GM23338 (cell line): ENCODE measurements at regions not wholly inside any gene's neighbourhood (a gene's known extent, or its start where the extent isn't known, plus 50 kb on each side); places are given as distances from the start of the nearest gene placed in this dataset.

ENCODE experiments used
- ATAC-seq: fragments of 200-7000 bp; cut with Tn5 transposase; 3 replicates; pipeline ENCODE4 v1.9.1; 2020
- DNase-seq: peaks from one replicate; pipeline ENCODE4 v3.0.0-alpha.2; 2015; ENCODE audit warnings: low spot score
- H2AFZ ChIP-seq: fragments of 200-600 bp; sonication (generic); 2 replicates; pipeline ENCODE4 v1.8.0; 2016; ENCODE audit warnings: antibody characterized with exemption, mild to moderate bottlenecking, moderate library complexity
- H3F3A ChIP-seq: fragments of 200-600 bp; sonication (generic); replicated peaks from 2 replicates; pipeline ENCODE4 v1.8.0; 2017; ENCODE audit warnings: antibody characterized with exemption, mixed run types, low read depth
- H3K27ac ChIP-seq: fragments of 200-600 bp; sonication (generic); 2 replicates; pipeline ENCODE4 v1.6.1; 2016; ENCODE audit warnings: low read depth
- H3K27me3 ChIP-seq: fragments of 200-600 bp; sonication (generic); 2 replicates; pipeline ENCODE4 v1.8.0; 2016; ENCODE audit warnings: mild to moderate bottlenecking, mixed run types, moderate library complexity; ENCODE audit not compliant: insufficient read depth
- H3K36me3 ChIP-seq: fragments of 200-600 bp; sonication (generic); 2 replicates; pipeline ENCODE4 v1.8.0; 2016; ENCODE audit warnings: mild to moderate bottlenecking; ENCODE audit not compliant: insufficient read depth
- H3K4me1 ChIP-seq: fragments of 200-600 bp; sonication (generic); 2 replicates; pipeline ENCODE4 v1.8.0; 2016; ENCODE audit warnings: mild to moderate bottlenecking, moderate library complexity; ENCODE audit not compliant: insufficient read depth
- H3K4me2 ChIP-seq: fragments of 200-600 bp; sonication (generic); 2 replicates; pipeline ENCODE4 v1.7.1; 2017; ENCODE audit warnings: mixed run types
- H3K4me3 ChIP-seq: fragments of 200-600 bp; sonication (generic); 2 replicates; pipeline ENCODE4 v1.6.1; 2016; ENCODE audit warnings: mixed run types
- H3K79me2 ChIP-seq: fragments of 200-600 bp; sonication (generic); replicated peaks from 2 replicates; pipeline ENCODE4 v1.8.0; 2017; ENCODE audit warnings: mild to moderate bottlenecking; ENCODE audit not compliant: insufficient read depth
- H3K9me2 ChIP-seq: fragments of 200-600 bp; sonication (generic); 2 replicates; pipeline ENCODE4 v1.8.0; 2017; ENCODE audit not compliant: insufficient read depth
- H4K20me1 ChIP-seq: fragments of 200-600 bp; sonication (generic); replicated peaks from 2 replicates; pipeline ENCODE4 v1.8.0; 2017; ENCODE audit warnings: mild to moderate bottlenecking; ENCODE audit not compliant: insufficient read depth
- H3K27ac Mint-ChIP-seq: 2 replicates; pipeline ENCODE4 v1.8.0; 2020; ENCODE audit warnings: inconsistent platforms, mild to moderate bottlenecking, moderate library complexity, mixed read lengths
- H3K27me3 Mint-ChIP-seq: 3 replicates; pipeline ENCODE4 v1.8.0; 2022; ENCODE audit warnings: low read depth, mild to moderate bottlenecking, moderate library complexity, mixed read lengths, inconsistent platforms; ENCODE audit not compliant: insufficient read depth, poor library complexity
- H3K36me3 Mint-ChIP-seq: 3 replicates; pipeline ENCODE4 v1.8.0; 2021; ENCODE audit warnings: low read depth, mild to moderate bottlenecking, inconsistent platforms, moderate library complexity, mixed read lengths
- H3K4me1 Mint-ChIP-seq: 3 replicates; pipeline ENCODE4 v1.8.0; 2020; ENCODE audit warnings: mild to moderate bottlenecking, inconsistent platforms, mixed read lengths
- H3K4me3 Mint-ChIP-seq: 3 replicates; pipeline ENCODE4 v1.8.0; 2021; ENCODE audit warnings: moderate library complexity, mild to moderate bottlenecking, inconsistent platforms, mixed read lengths
- H3K9me3 Mint-ChIP-seq: 3 replicates; pipeline ENCODE4 v1.8.0; 2020; ENCODE audit warnings: moderate library complexity, mild to moderate bottlenecking, inconsistent platforms, mixed read lengths
- CTCF ChIP-seq, 2 experiments: fragments of 200-600 bp in 1 of 2; sonication (generic) in 1 of 2; conservative IDR thresholded peaks; 2 replicates each; pipeline versions ENCODE4 v1.5.1 to v1.6.1; 2016 to 2017; ENCODE audit warnings: antibody characterized with exemption in 2 of 2, low read depth in 2 of 2, mild to moderate bottlenecking in 2 of 2, moderate library complexity in 1 of 2
- ETS1 ChIP-seq: IDR thresholded peaks from 2 replicates; pipeline ENCODE4 v1.6.1; 2016; ENCODE audit warnings: antibody characterized with exemption
- EZH2 ChIP-seq: fragments of 200-600 bp; sonication (generic); IDR thresholded peaks from one replicate; pipeline ENCODE4 v1.8.0; 2017; ENCODE audit warnings: antibody characterized with exemption, mild to moderate bottlenecking, low read depth; ENCODE audit not compliant: unreplicated experiment
- JUNB ChIP-seq: IDR thresholded peaks from one replicate; pipeline ENCODE4 v1.6.1; 2016; ENCODE audit warnings: antibody characterized with exemption; ENCODE audit not compliant: unreplicated experiment
- NANOG ChIP-seq: IDR thresholded peaks from 2 replicates; pipeline ENCODE4 v1.6.1; 2016; ENCODE audit warnings: antibody characterized with exemption, borderline replicate concordance
- POLR2AphosphoS5 ChIP-seq: IDR thresholded peaks from 2 replicates; pipeline ENCODE4 v1.6.1; 2016; ENCODE audit warnings: antibody characterized with exemption, low read depth
- REST ChIP-seq: IDR thresholded peaks from one replicate; pipeline ENCODE4 v1.6.1; 2018; ENCODE audit warnings: antibody characterized with exemption; ENCODE audit not compliant: unreplicated experiment
- ZNF331 ChIP-seq: fragments of 250-450 bp; sonication (Bioruptor Pico); IDR thresholded peaks from 2 replicates; pipeline ENCODE4 v1.5.0; 2020; ENCODE audit warnings: low read depth, mild to moderate bottlenecking, moderate library complexity
- ZNF462 ChIP-seq: fragments of 250-450 bp; sonication (Bioruptor Pico); IDR thresholded peaks from 2 replicates; pipeline ENCODE4 v1.5.0; 2020; ENCODE audit warnings: mild to moderate bottlenecking, moderate library complexity

- no peak for TF ChIP-seq CTCF (conservative IDR thresholded peaks at IDR 0.05; ENCODE audit: low read depth in 2 of 2)
- no peak for TF ChIP-seq JUNB
- TF ChIP-seq POLR2AphosphoS5 = no peak
- TF ChIP-seq EZH2 = no peak
- TF ChIP-seq ZNF331 (CRISPR knock-in tag) = no peak
These were observed 665.0 kb downstream of the OTOL1 start (continued) for GRCh38 chr3:162161595-162161994.

GRCh38 chr3:162165346-162165745 is 668.7 kb downstream of the OTOL1 start:
- no peaks in the 10 kb centered on the region for H3K9me3 Mint-ChIP-seq
- TF ChIP-seq REST (no peak), ZNF462 (CRISPR knock-in tag) (no peak), ETS1 (no peak), NANOG (no peak)
- no peak overlapping the region for H3K4me3 Mint-ChIP-seq
- H3F3A ChIP-seq = no peaks in the 10 kb centered on the region
- H3K36me3 Mint-ChIP-seq = no peaks in the 10 kb centered on the region
- no peaks in the 10 kb centered on the region for H3K79me2 ChIP-seq
- no peak for ATAC-seq
- H3K4me2 ChIP-seq = no peak overlapping the region
- DNase-seq = no peak
- H3K4me3 ChIP-seq = no peak overlapping the region
- no peaks in the 10 kb centered on the region for H3K4me1 Mint-ChIP-seq
- no peaks in the 10 kb centered on the region for H3K27me3 Mint-ChIP-seq
- no peaks in the 10 kb centered on the region for H4K20me1 ChIP-seq
- peak overlapping the region; percentile 14; the same call in 1 of the 2 replicates for H2AFZ ChIP-seq
- H3K36me3 ChIP-seq = no peaks in the 10 kb centered on the region
- H3K27ac Mint-ChIP-seq = no peak overlapping the region
- no peaks in the 10 kb centered on the region for H3K27me3 ChIP-seq
- no peak overlapping the region for H3K27ac ChIP-seq
- H3K4me1 ChIP-seq = no peaks in the 10 kb centered on the region
- 0 out of 2 replicates have a peak, but pooled peaks cover 4% of the 10 kb centered on the region for H3K9me2 ChIP-seq
